PC-9 (cell line): ENCODE measurements at regions not wholly inside any gene's neighbourhood (a gene's known extent, or its start where the extent isn't known, plus 50 kb on each side); places are given as distances from the start of the nearest gene placed in this dataset.

Source experiments
- CTCF ChIP-seq: fragments of 200-600 bp; sonication (generic); conservative IDR thresholded peaks from 2 replicates; pipeline ENCODE4 v1.6.1; 2017; ENCODE audit warnings: mixed run types, antibody characterized with exemption, mild to moderate bottlenecking, moderate library complexity
- EZH2 ChIP-seq: fragments of 200-600 bp; sonication (generic); IDR thresholded peaks from 2 replicates; pipeline ENCODE4 v1.8.0; 2017; ENCODE audit warnings: antibody characterized with exemption, low read depth

GRCh38 chr16:46466239-46466638 lies 154.9 kb downstream of the SHCBP1 start:
- TF ChIP-seq CTCF (no peak), EZH2 (no peak)
